ENCODE measurements at regions not wholly inside any gene's neighbourhood (a gene's known extent, or its start where the extent isn't known, plus 50 kb on each side); places are given as distances from the start of the nearest gene placed in this dataset.
"Not testable (repeated sequence)": the region's sequence is repeated elsewhere in the genome, so short reads cannot be mapped to it uniquely, and the experiment has no call there.

- FAIRE-seq: no peak
These were observed 153.4 kb upstream of the SALL4 start for GRCh38 chr20:51955756-51956155.

- FAIRE-seq: no peak
These were observed 151.5 kb upstream of the SALL4 start for GRCh38 chr20:51953731-51954340.

GRCh38 chr20:51950926-51951325, 148.6 kb upstream of the SALL4 start:
- no peak for FAIRE-seq

- no peak for FAIRE-seq
These were observed 144.3 kb upstream of the SALL4 start for GRCh38 chr20:51946586-51946985.

- no peak for FAIRE-seq
These were observed 143.6 kb upstream of the SALL4 start for GRCh38 chr20:51945881-51946280.

- FAIRE-seq: no peak
These were observed 142.9 kb upstream of the SALL4 start for GRCh38 chr20:51945177-51945576.

- no peak for FAIRE-seq
These were observed 141.4 kb upstream of the SALL4 start for GRCh38 chr20:51943761-51944160.

GRCh38 chr20:51943326-51943725, 141.0 kb upstream of the SALL4 start:
- FAIRE-seq: not testable (repeated sequence)

- FAIRE-seq: no peak
These were observed 139.2 kb upstream of the SALL4 start for GRCh38 chr20:51941503-51941902.

- FAIRE-seq: no peak
These were observed 136.9 kb upstream of the SALL4 start for GRCh38 chr20:51939259-51939585.

GRCh38 chr20:51938559-51939258, 136.4 kb upstream of the SALL4 start:
- no peak for FAIRE-seq

GRCh38 chr20:51937779-51938178, 135.5 kb upstream of the SALL4 start:
- no peak for FAIRE-seq

GRCh38 chr20:51936377-51936776, 134.1 kb upstream of the SALL4 start:
- no peak for FAIRE-seq

GRCh38 chr20:51935003-51935358, 132.7 kb upstream of the SALL4 start:
- no peak for FAIRE-seq

GRCh38 chr20:51934301-51935002, 132.1 kb upstream of the SALL4 start:
- peak; percentile 68 for FAIRE-seq

GRCh38 chr20:51931371-51931781, 129.1 kb upstream of the SALL4 start:
- no peak for FAIRE-seq

GRCh38 chr20:51930775-51931174, 128.5 kb upstream of the SALL4 start:
- no peak for FAIRE-seq

GRCh38 chr20:51928931-51929330, 126.6 kb upstream of the SALL4 start:
- FAIRE-seq: no peak

- not testable (repeated sequence) for FAIRE-seq
These were observed 125.6 kb upstream of the SALL4 start for GRCh38 chr20:51927970-51928369.

GRCh38 chr20:51926670-51927305, 124.5 kb upstream of the SALL4 start:
- FAIRE-seq: no peak

- FAIRE-seq: no peak
These were observed 122.2 kb upstream of the SALL4 start for GRCh38 chr20:51924509-51924908.

- FAIRE-seq: no peak
These were observed 121.3 kb upstream of the SALL4 start for GRCh38 chr20:51923633-51924032.

GRCh38 chr20:51922812-51923211, 120.5 kb upstream of the SALL4 start:
- FAIRE-seq: not testable (repeated sequence)

GRCh38 chr20:51918561-51918960, 116.2 kb upstream of the SALL4 start:
- no peak for FAIRE-seq
